Karpas-422 (cell line): ENCODE measurements at regions not wholly inside any gene's neighbourhood (a gene's known extent, or its start where the extent isn't known, plus 50 kb on each side); places are given as distances from the start of the nearest gene placed in this dataset.
"Not testable (repeated sequence)": the region's sequence is repeated elsewhere in the genome, so short reads cannot be mapped to it uniquely, and the experiment has no call there.

Experiments
- DNase-seq: peaks from one replicate; pipeline ENCODE4 v3.0.0-alpha.2; 2015
- H2AFZ ChIP-seq: fragments of 200-600 bp; sonication (generic); 2 replicates; pipeline ENCODE4 v1.6.1; 2014; ENCODE audit warnings: antibody characterized with exemption, low read length, mixed read lengths
- H3K27ac ChIP-seq: fragments of 200-600 bp; sonication (generic); 2 replicates; pipeline ENCODE4 v1.5.1; 2014; ENCODE audit warnings: mild to moderate bottlenecking, low read length, moderate library complexity
- H3K27me3 ChIP-seq: fragments of 200-600 bp; sonication (generic); 2 replicates; pipeline ENCODE4 v1.6.1; 2014; ENCODE audit warnings: low read length, mixed read lengths
- H3K36me3 ChIP-seq: fragments of 200-600 bp; sonication (generic); 2 replicates; pipeline ENCODE4 v1.6.1; 2014; ENCODE audit warnings: low read length, mixed read lengths; ENCODE audit not compliant: insufficient read depth
- H3K4me1 ChIP-seq: fragments of 200-600 bp; sonication (generic); 2 replicates; pipeline ENCODE4 v1.6.1; 2014; ENCODE audit warnings: mild to moderate bottlenecking, low read length, mixed read lengths
- H3K4me2 ChIP-seq: fragments of 200-600 bp; sonication (generic); 2 replicates; pipeline ENCODE4 v1.6.1; 2014; ENCODE audit warnings: low read length, low read depth, mild to moderate bottlenecking; ENCODE audit not compliant: poor library complexity, severe bottlenecking
- H3K4me3 ChIP-seq: fragments of 200-600 bp; sonication (generic); 2 replicates; pipeline ENCODE4 v1.5.1; 2014; ENCODE audit warnings: mild to moderate bottlenecking, antibody characterized with exemption, low read length, mixed read lengths
- H3K79me2 ChIP-seq: fragments of 200-600 bp; sonication (generic); 2 replicates; pipeline ENCODE4 v1.6.1; 2014; ENCODE audit warnings: mild to moderate bottlenecking, low read length, mixed read lengths
- H3K9ac ChIP-seq: fragments of 200-600 bp; sonication (generic); 2 replicates; pipeline ENCODE4 v1.6.0; 2014; ENCODE audit warnings: low read length
- H3K9me2 ChIP-seq: fragments of 200-600 bp; sonication (generic), shearing (Covaris generic); replicated peaks from 2 replicates; pipeline ENCODE4 v1.6.0; 2014; ENCODE audit warnings: mild to moderate bottlenecking, low read length, moderate library complexity; ENCODE audit not compliant: insufficient read depth
- H3K9me3 ChIP-seq: fragments of 300-700, 200-600 bp; sonication (generic); 2 replicates; pipeline ENCODE4 v1.6.1; 2014; ENCODE audit warnings: low read length, mixed read lengths
- H4K20me1 ChIP-seq: fragments of 200-600 bp; sonication (generic); 2 replicates; pipeline ENCODE4 v1.6.1; 2014; ENCODE audit warnings: mild to moderate bottlenecking, antibody characterized with exemption, low read length, low read depth; ENCODE audit not compliant: insufficient read depth

DNA sequence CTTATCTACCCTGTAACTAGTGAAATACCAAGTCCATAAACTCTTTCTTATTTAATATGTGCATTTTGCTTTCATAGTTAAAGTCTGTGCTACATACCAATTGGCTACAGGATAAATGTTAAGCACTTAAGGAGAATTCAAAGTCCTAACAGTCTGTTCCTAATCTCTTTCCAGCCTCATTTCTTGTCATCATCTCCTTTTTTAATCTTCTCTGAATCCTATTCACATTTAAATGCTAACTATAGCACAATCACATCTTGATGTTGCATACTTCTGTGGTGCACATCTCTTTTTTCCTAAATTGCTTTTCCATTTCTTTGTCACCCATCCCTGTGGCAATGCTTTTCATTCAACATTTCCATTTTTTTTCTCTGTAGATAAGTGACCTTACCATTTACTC is 996.1 kb upstream of the TYRP1 start:
- H3K9ac ChIP-seq = no peak overlapping the region
- no peaks in the 10 kb centered on the region for H3K27me3 ChIP-seq
- no peaks in the 10 kb centered on the region for H4K20me1 ChIP-seq
- H3K27ac ChIP-seq = no peak overlapping the region
- no peak overlapping the region for H3K4me2 ChIP-seq
- no peaks in the 10 kb centered on the region for H3K4me1 ChIP-seq
- H3K9me3 ChIP-seq = peaks cover 42% of the 10 kb centered on the region
- no peaks in the 10 kb centered on the region for H3K9me2 ChIP-seq
- DNase-seq = no peak
- no peak overlapping the region for H2AFZ ChIP-seq
- H3K79me2 ChIP-seq = no peaks in the 10 kb centered on the region
- H3K36me3 ChIP-seq = no peaks in the 10 kb centered on the region
- no peak overlapping the region for H3K4me3 ChIP-seq

DNA sequence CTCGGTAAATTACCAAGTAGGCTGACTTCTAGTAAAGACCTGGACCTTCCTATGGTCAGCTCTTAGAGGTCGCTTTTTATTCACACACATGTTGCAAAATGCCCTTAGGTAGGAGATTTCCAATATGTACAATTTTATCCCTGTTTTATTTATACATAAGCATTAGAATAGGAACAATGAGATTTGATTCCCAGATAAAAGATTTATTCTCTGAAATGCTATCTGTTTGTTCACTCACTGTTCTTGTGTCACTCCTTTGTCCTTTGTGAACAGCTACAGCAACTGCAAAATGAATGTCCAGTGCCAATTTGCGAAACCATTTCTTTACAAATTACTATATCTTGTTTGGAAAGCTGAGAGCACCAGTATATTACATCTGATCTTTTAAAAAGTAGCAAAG is 991.5 kb upstream of the TYRP1 start:
- Histone ChIP-seq H3K4me1 (no peaks in the 10 kb centered on the region), H3K27me3 (no peaks in the 10 kb centered on the region), H3K9me2 (no peaks in the 10 kb centered on the region), H2AFZ (no peak overlapping the region), H3K79me2 (no peaks in the 10 kb centered on the region), H3K27ac (no peak overlapping the region), H3K9ac (no peak overlapping the region), H3K4me2 (no peak overlapping the region), H3K9me3 (peaks cover 31% of the 10 kb centered on the region), H3K4me3 (no peak overlapping the region), H4K20me1 (no peaks in the 10 kb centered on the region), H3K36me3 (no peaks in the 10 kb centered on the region; the same call in 1 of the 2 replicates)
- DNase-seq = no peak

DNA sequence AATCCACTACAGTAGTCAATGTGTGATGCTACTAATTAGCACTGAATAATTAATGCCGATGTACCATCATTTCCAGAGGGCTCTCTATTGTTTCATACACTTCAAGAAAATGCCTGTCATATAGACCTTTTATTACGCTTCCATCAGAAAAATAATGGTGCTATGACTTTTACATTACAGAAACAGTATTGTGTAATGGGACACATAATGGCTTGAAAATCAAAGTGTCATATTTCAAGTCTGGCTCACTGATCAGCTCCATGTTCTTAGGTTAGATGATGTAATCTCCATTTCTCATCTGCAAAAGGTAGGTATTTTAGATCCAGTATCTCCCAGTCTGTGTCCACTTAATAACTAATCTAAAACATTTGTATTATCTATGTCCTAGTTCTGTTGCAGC is 990.6 kb upstream of the TYRP1 start:
- no peaks in the 10 kb centered on the region for H3K9me2 ChIP-seq
- H3K4me2 ChIP-seq = no peak overlapping the region
- DNase-seq = no peak
- no peak overlapping the region for H3K4me3 ChIP-seq
- peaks cover 26% of the 10 kb centered on the region for H3K9me3 ChIP-seq
- no peak overlapping the region for H3K9ac ChIP-seq
- H3K27ac ChIP-seq = no peak overlapping the region
- no peaks in the 10 kb centered on the region; the same call in 1 of the 2 replicates for H3K36me3 ChIP-seq
- H3K79me2 ChIP-seq = no peaks in the 10 kb centered on the region
- no peak overlapping the region for H2AFZ ChIP-seq
- no peaks in the 10 kb centered on the region for H4K20me1 ChIP-seq
- H3K4me1 ChIP-seq = no peaks in the 10 kb centered on the region
- H3K27me3 ChIP-seq = no peaks in the 10 kb centered on the region

GRCh38 chr9:11704198-11704597 is 989.0 kb upstream of the TYRP1 start:
- not testable (repeated sequence) for H3K27me3 ChIP-seq, H3K4me2 ChIP-seq, H3K4me3 ChIP-seq, H3K36me3 ChIP-seq, H3K79me2 ChIP-seq, H3K27ac ChIP-seq, H3K4me1 ChIP-seq, DNase-seq, H4K20me1 ChIP-seq, H2AFZ ChIP-seq, H3K9me2 ChIP-seq, H3K9ac ChIP-seq
- peaks cover 30% of the 10 kb centered on the region for H3K9me3 ChIP-seq

- Histone ChIP-seq H3K79me2 (no peaks in the 10 kb centered on the region), H3K9me3 (peaks cover 44% of the 10 kb centered on the region), H3K9me2 (no peaks in the 10 kb centered on the region), H2AFZ (no peak overlapping the region), H3K9ac (no peak overlapping the region), H4K20me1 (no peaks in the 10 kb centered on the region), H3K27ac (no peak overlapping the region), H3K27me3 (no peaks in the 10 kb centered on the region), H3K4me2 (no peak overlapping the region), H3K4me1 (no peaks in the 10 kb centered on the region), H3K36me3 (no peaks in the 10 kb centered on the region; the same call in 1 of the 2 replicates), H3K4me3 (no peak overlapping the region)
- DNase-seq = no peak
These were observed 984.3 kb upstream of the TYRP1 start for GRCh38 chr9:11708899-11709298.

DNA sequence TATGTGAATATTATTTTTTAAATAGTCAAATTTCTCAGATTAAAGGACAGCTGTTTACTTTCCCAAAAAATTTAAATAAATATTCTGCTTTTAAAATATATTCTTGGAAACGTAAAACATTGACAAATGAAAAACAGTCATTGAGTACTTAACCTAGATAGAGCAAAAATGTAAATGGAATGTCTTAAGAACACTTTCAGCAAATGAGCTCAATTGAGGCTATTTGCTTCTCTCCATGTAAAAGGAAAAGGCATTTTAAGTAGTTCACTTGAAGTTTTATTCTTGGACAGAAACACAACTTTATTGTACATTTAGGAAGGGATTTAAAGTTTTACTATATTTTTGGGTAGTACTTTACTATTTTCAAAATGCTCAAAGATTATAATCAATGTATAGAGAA is 983.6 kb upstream of the TYRP1 start:
- H3K9me3 ChIP-seq = peaks cover 43% of the 10 kb centered on the region
- H2AFZ ChIP-seq = no peak overlapping the region
- no peak overlapping the region for H3K4me2 ChIP-seq
- no peak overlapping the region for H3K27ac ChIP-seq
- H3K4me1 ChIP-seq = no peaks in the 10 kb centered on the region
- no peaks in the 10 kb centered on the region for H4K20me1 ChIP-seq
- no peaks in the 10 kb centered on the region; the same call in 1 of the 2 replicates for H3K36me3 ChIP-seq
- no peaks in the 10 kb centered on the region for H3K27me3 ChIP-seq
- no peaks in the 10 kb centered on the region for H3K9me2 ChIP-seq
- H3K79me2 ChIP-seq = no peaks in the 10 kb centered on the region
- no peak overlapping the region for H3K9ac ChIP-seq
- no peak overlapping the region for H3K4me3 ChIP-seq
- DNase-seq = no peak

DNA sequence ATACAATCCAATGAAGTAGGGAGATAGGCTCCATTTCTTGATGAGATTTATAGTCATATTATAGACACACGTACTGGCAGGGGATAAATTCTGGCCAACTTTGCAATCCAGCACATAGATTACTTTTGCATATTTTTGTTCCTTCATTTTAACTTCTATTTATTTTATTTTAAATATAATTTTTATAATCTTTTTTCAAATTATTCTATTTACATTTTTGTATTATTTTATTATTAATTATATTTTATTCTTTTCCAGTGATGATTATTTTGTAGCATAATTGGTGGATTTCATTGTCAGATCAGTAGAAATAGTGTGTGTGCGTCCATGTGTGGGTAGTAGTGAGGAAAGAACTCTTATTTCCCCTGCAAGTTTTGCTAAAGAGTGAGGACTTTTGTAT is 980.1 kb upstream of the TYRP1 start:
- no peaks in the 10 kb centered on the region for H3K9me2 ChIP-seq
- no peak overlapping the region for H3K27ac ChIP-seq
- no peaks in the 10 kb centered on the region for H3K4me1 ChIP-seq
- no peak overlapping the region for H3K4me2 ChIP-seq
- no peak overlapping the region for H2AFZ ChIP-seq
- no peaks in the 10 kb centered on the region for H4K20me1 ChIP-seq
- peaks cover 32% of the 10 kb centered on the region for H3K9me3 ChIP-seq
- H3K36me3 ChIP-seq = no peaks in the 10 kb centered on the region
- DNase-seq = no peak
- H3K79me2 ChIP-seq = no peaks in the 10 kb centered on the region
- no peaks in the 10 kb centered on the region for H3K27me3 ChIP-seq
- H3K9ac ChIP-seq = no peak overlapping the region
- no peak overlapping the region for H3K4me3 ChIP-seq

DNA sequence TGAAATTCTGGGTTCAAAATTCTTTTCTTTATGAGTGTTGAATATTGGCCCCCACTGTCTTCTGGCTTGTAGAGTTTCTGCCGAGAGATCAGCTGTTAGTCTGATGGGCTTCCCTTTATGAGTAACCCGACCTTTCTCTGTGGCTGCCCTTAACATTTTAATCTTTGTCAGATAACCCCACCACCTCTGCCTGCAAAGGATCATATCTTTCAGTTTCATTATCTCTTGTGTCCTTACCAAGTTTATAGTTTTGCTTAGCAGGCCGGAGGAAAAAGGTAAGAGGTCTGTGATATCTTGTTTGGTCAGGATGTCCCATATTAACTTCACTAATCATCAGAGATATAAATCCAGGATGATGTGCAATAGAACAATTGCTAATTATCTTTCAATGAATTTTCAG is 970.2 kb upstream of the TYRP1 start:
- no peaks in the 10 kb centered on the region for H3K4me1 ChIP-seq
- no peaks in the 10 kb centered on the region for H4K20me1 ChIP-seq
- H3K9me2 ChIP-seq = no peaks in the 10 kb centered on the region
- no peak overlapping the region for H3K27ac ChIP-seq
- no peak overlapping the region for H2AFZ ChIP-seq
- no peak overlapping the region for H3K4me3 ChIP-seq
- DNase-seq = no peak
- peaks cover 13% of the 10 kb centered on the region for H3K9me3 ChIP-seq
- no peaks in the 10 kb centered on the region for H3K27me3 ChIP-seq
- no peak overlapping the region for H3K4me2 ChIP-seq
- no peaks in the 10 kb centered on the region for H3K36me3 ChIP-seq
- H3K79me2 ChIP-seq = no peaks in the 10 kb centered on the region
- H3K9ac ChIP-seq = no peak overlapping the region

DNA sequence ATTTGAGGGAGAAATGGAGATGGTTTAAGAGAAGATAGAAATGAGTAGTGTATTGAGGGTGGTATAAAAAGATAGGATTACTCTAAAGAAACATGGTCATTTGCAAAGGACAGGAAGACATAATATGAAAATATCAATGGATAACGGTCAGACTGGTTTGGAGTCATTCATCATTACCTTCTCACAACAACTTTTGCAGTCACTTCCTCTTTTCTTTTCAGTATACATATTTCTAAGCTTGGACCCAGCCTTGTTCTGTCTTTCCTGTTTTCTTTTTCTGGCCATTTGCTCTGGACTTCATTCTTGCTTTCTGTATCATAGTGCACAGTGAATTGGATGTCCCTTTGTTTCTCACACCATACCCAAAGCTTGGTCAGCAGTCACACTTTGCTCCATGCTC is 966.5 kb upstream of the TYRP1 start:
- Histone ChIP-seq H4K20me1 (no peaks in the 10 kb centered on the region), H3K4me3 (no peak overlapping the region), H3K9me2 (no peaks in the 10 kb centered on the region), H3K36me3 (no peaks in the 10 kb centered on the region), H3K79me2 (no peaks in the 10 kb centered on the region), H2AFZ (no peak overlapping the region), H3K27me3 (no peaks in the 10 kb centered on the region), H3K27ac (no peak overlapping the region), H3K9me3 (peaks cover 27% of the 10 kb centered on the region), H3K4me1 (no peaks in the 10 kb centered on the region), H3K4me2 (no peak overlapping the region), H3K9ac (no peak overlapping the region)
- DNase-seq = no peak
